GM23338 (cell line): ENCODE measurements at regions not wholly inside any gene's neighbourhood (a gene's known extent, or its start where the extent isn't known, plus 50 kb on each side); places are given as distances from the start of the nearest gene placed in this dataset.

Experiments used
- ATAC-seq: fragments of 200-7000 bp; cut with Tn5 transposase; 3 replicates; pipeline ENCODE4 v1.9.1; 2020
- DNase-seq: peaks from one replicate; pipeline ENCODE4 v3.0.0-alpha.2; 2015; ENCODE audit warnings: low spot score
- H2AFZ ChIP-seq: fragments of 200-600 bp; sonication (generic); 2 replicates; pipeline ENCODE4 v1.8.0; 2016; ENCODE audit warnings: antibody characterized with exemption, mild to moderate bottlenecking, moderate library complexity
- H3F3A ChIP-seq: fragments of 200-600 bp; sonication (generic); replicated peaks from 2 replicates; pipeline ENCODE4 v1.8.0; 2017; ENCODE audit warnings: antibody characterized with exemption, mixed run types, low read depth
- H3K27ac ChIP-seq: fragments of 200-600 bp; sonication (generic); 2 replicates; pipeline ENCODE4 v1.6.1; 2016; ENCODE audit warnings: low read depth
- H3K27me3 ChIP-seq: fragments of 200-600 bp; sonication (generic); 2 replicates; pipeline ENCODE4 v1.8.0; 2016; ENCODE audit warnings: mild to moderate bottlenecking, mixed run types, moderate library complexity; ENCODE audit not compliant: insufficient read depth
- H3K36me3 ChIP-seq: fragments of 200-600 bp; sonication (generic); 2 replicates; pipeline ENCODE4 v1.8.0; 2016; ENCODE audit warnings: mild to moderate bottlenecking; ENCODE audit not compliant: insufficient read depth
- H3K4me1 ChIP-seq: fragments of 200-600 bp; sonication (generic); 2 replicates; pipeline ENCODE4 v1.8.0; 2016; ENCODE audit warnings: mild to moderate bottlenecking, moderate library complexity; ENCODE audit not compliant: insufficient read depth
- H3K4me2 ChIP-seq: fragments of 200-600 bp; sonication (generic); 2 replicates; pipeline ENCODE4 v1.7.1; 2017; ENCODE audit warnings: mixed run types
- H3K4me3 ChIP-seq: fragments of 200-600 bp; sonication (generic); 2 replicates; pipeline ENCODE4 v1.6.1; 2016; ENCODE audit warnings: mixed run types
- H3K79me2 ChIP-seq: fragments of 200-600 bp; sonication (generic); replicated peaks from 2 replicates; pipeline ENCODE4 v1.8.0; 2017; ENCODE audit warnings: mild to moderate bottlenecking; ENCODE audit not compliant: insufficient read depth
- H3K9me2 ChIP-seq: fragments of 200-600 bp; sonication (generic); 2 replicates; pipeline ENCODE4 v1.8.0; 2017; ENCODE audit not compliant: insufficient read depth
- H4K20me1 ChIP-seq: fragments of 200-600 bp; sonication (generic); replicated peaks from 2 replicates; pipeline ENCODE4 v1.8.0; 2017; ENCODE audit warnings: mild to moderate bottlenecking; ENCODE audit not compliant: insufficient read depth
- H3K27ac Mint-ChIP-seq: 2 replicates; pipeline ENCODE4 v1.8.0; 2020; ENCODE audit warnings: inconsistent platforms, mild to moderate bottlenecking, moderate library complexity, mixed read lengths
- H3K27me3 Mint-ChIP-seq: 3 replicates; pipeline ENCODE4 v1.8.0; 2022; ENCODE audit warnings: low read depth, mild to moderate bottlenecking, moderate library complexity, mixed read lengths, inconsistent platforms; ENCODE audit not compliant: insufficient read depth, poor library complexity
- H3K36me3 Mint-ChIP-seq: 3 replicates; pipeline ENCODE4 v1.8.0; 2021; ENCODE audit warnings: low read depth, mild to moderate bottlenecking, inconsistent platforms, moderate library complexity, mixed read lengths
- H3K4me1 Mint-ChIP-seq: 3 replicates; pipeline ENCODE4 v1.8.0; 2020; ENCODE audit warnings: mild to moderate bottlenecking, inconsistent platforms, mixed read lengths
- H3K4me3 Mint-ChIP-seq: 3 replicates; pipeline ENCODE4 v1.8.0; 2021; ENCODE audit warnings: moderate library complexity, mild to moderate bottlenecking, inconsistent platforms, mixed read lengths
- H3K9me3 Mint-ChIP-seq: 3 replicates; pipeline ENCODE4 v1.8.0; 2020; ENCODE audit warnings: moderate library complexity, mild to moderate bottlenecking, inconsistent platforms, mixed read lengths
- CREB1 ChIP-seq: fragments of 250-450 bp; sonication (Bioruptor Pico); IDR thresholded peaks from 2 replicates; pipeline ENCODE4 v1.5.0; 2020; ENCODE audit warnings: low read depth, mild to moderate bottlenecking, moderate library complexity
- CTCF ChIP-seq, 2 experiments: fragments of 200-600 bp in 1 of 2; sonication (generic) in 1 of 2; conservative IDR thresholded peaks; 2 replicates each; pipeline versions ENCODE4 v1.5.1 to v1.6.1; 2016 to 2017; ENCODE audit warnings: antibody characterized with exemption in 2 of 2, low read depth in 2 of 2, mild to moderate bottlenecking in 2 of 2, moderate library complexity in 1 of 2
- ETS1 ChIP-seq: IDR thresholded peaks from 2 replicates; pipeline ENCODE4 v1.6.1; 2016; ENCODE audit warnings: antibody characterized with exemption
- EZH2 ChIP-seq: fragments of 200-600 bp; sonication (generic); IDR thresholded peaks from one replicate; pipeline ENCODE4 v1.8.0; 2017; ENCODE audit warnings: antibody characterized with exemption, mild to moderate bottlenecking, low read depth; ENCODE audit not compliant: unreplicated experiment
- EZH2phosphoT487 ChIP-seq: fragments of 200-600 bp; sonication (generic); IDR thresholded peaks from one replicate; pipeline ENCODE4 v1.8.1; 2018; ENCODE audit warnings: antibody characterized with exemption; ENCODE audit not compliant: unreplicated experiment
- JUNB ChIP-seq: IDR thresholded peaks from one replicate; pipeline ENCODE4 v1.6.1; 2016; ENCODE audit warnings: antibody characterized with exemption; ENCODE audit not compliant: unreplicated experiment
- NANOG ChIP-seq: IDR thresholded peaks from 2 replicates; pipeline ENCODE4 v1.6.1; 2016; ENCODE audit warnings: antibody characterized with exemption, borderline replicate concordance
- POLR2AphosphoS5 ChIP-seq: IDR thresholded peaks from 2 replicates; pipeline ENCODE4 v1.6.1; 2016; ENCODE audit warnings: antibody characterized with exemption, low read depth
- REST ChIP-seq: IDR thresholded peaks from one replicate; pipeline ENCODE4 v1.6.1; 2018; ENCODE audit warnings: antibody characterized with exemption; ENCODE audit not compliant: unreplicated experiment
- STAT1 ChIP-seq: IDR thresholded peaks from one replicate; pipeline ENCODE4 v1.6.1; 2016; ENCODE audit warnings: antibody characterized with exemption; ENCODE audit not compliant: unreplicated experiment
- ZNF114 ChIP-seq: fragments of 250-450 bp; sonication (Bioruptor Pico); IDR thresholded peaks from 2 replicates; pipeline ENCODE4 v1.5.0; 2020; ENCODE audit warnings: mild to moderate bottlenecking, moderate library complexity
- ZNF331 ChIP-seq: fragments of 250-450 bp; sonication (Bioruptor Pico); IDR thresholded peaks from 2 replicates; pipeline ENCODE4 v1.5.0; 2020; ENCODE audit warnings: low read depth, mild to moderate bottlenecking, moderate library complexity
- ZNF462 ChIP-seq: fragments of 250-450 bp; sonication (Bioruptor Pico); IDR thresholded peaks from 2 replicates; pipeline ENCODE4 v1.5.0; 2020; ENCODE audit warnings: mild to moderate bottlenecking, moderate library complexity

GRCh38 chr3:163364717-163365116 lies 1713.6 kb downstream of the SI start:
- H3K4me3 Mint-ChIP-seq: no peak overlapping the region
- H3K27ac Mint-ChIP-seq: no peak overlapping the region
- Histone ChIP-seq H3K4me3 (no peak overlapping the region), H3K79me2 (no peaks in the 10 kb centered on the region), H3K36me3 (no peaks in the 10 kb centered on the region), H3K4me1 (no peaks in the 10 kb centered on the region), H2AFZ (no peak overlapping the region), H3K4me2 (no peak overlapping the region), H3K27me3 (no peaks in the 10 kb centered on the region), H3K9me2 (0 out of 2 replicates have a peak, but pooled peaks cover 4% of the 10 kb centered on the region), H3F3A (no peaks in the 10 kb centered on the region), H4K20me1 (no peaks in the 10 kb centered on the region), H3K27ac (no peak overlapping the region)
- DNase-seq: no peak
- H3K9me3 Mint-ChIP-seq: no peaks in the 10 kb centered on the region
- no peak for TF ChIP-seq JUNB
- TF ChIP-seq NANOG: no peak
- no peak for TF ChIP-seq REST
- no peak for TF ChIP-seq ZNF462 (CRISPR knock-in tag)
- TF ChIP-seq CTCF (conservative IDR thresholded peaks at IDR 0.05; ENCODE audit: low read depth in 2 of 2): no peak
- no peak for TF ChIP-seq EZH2
- no peak for TF ChIP-seq POLR2AphosphoS5
- TF ChIP-seq ETS1: no peak
- TF ChIP-seq CREB1 (CRISPR knock-in tag): no peak
- no peak for TF ChIP-seq ZNF331
- TF ChIP-seq STAT1: no peak
- TF ChIP-seq ZNF114 (CRISPR knock-in tag): no peak
- TF ChIP-seq EZH2phosphoT487: no peak
- no peak for ATAC-seq
- no peaks in the 10 kb centered on the region for H3K4me1 Mint-ChIP-seq
- peaks cover 2% of the 10 kb centered on the region for H3K27me3 Mint-ChIP-seq
- H3K36me3 Mint-ChIP-seq: 0 out of 3 replicates have a peak, but pooled peaks cover 3% of the 10 kb centered on the region
